Ishikawa (cell line): ENCODE measurements at regions not wholly inside any gene's neighbourhood (a gene's known extent, or its start where the extent isn't known, plus 50 kb on each side); places are given as distances from the start of the nearest gene placed in this dataset.
A peak's percentile ranks its signal among the peaks of the same experiment; 100 is the strongest.

Experiments
- CEBPB ChIP-seq: IDR thresholded peaks from 2 replicates; pipeline ENCODE4 v1.6.1; 2012
- CREB1 ChIP-seq: IDR thresholded peaks from 2 replicates; pipeline ENCODE4 v1.6.1; 2012; ENCODE audit warnings: low read depth
- EGR1 ChIP-seq: IDR thresholded peaks from 2 replicates; pipeline ENCODE4 v1.6.1; 2012
- EP300 ChIP-seq: IDR thresholded peaks from 2 replicates; pipeline ENCODE4 v1.6.1; 2012; ENCODE audit warnings: borderline replicate concordance
- FOXM1 ChIP-seq: IDR thresholded peaks from 2 replicates; pipeline ENCODE4 v1.6.1; 2012; ENCODE audit warnings: low read depth, borderline replicate concordance
- NFIC ChIP-seq: IDR thresholded peaks from 2 replicates; pipeline ENCODE4 v1.6.1; 2012
- RAD21 ChIP-seq: IDR thresholded peaks from 2 replicates; pipeline ENCODE4 v1.6.1; 2012; ENCODE audit warnings: low read depth
- TAF1 ChIP-seq: IDR thresholded peaks from 2 replicates; pipeline ENCODE4 v1.6.1; 2012; ENCODE audit warnings: low read depth, mild to moderate bottlenecking
- TCF12 ChIP-seq: IDR thresholded peaks from 2 replicates; pipeline ENCODE4 v1.6.1; 2012; ENCODE audit warnings: low read depth
- TEAD4 ChIP-seq: IDR thresholded peaks from 2 replicates; pipeline ENCODE4 v1.6.1; 2012
- YY1 ChIP-seq: IDR thresholded peaks from 2 replicates; pipeline ENCODE4 v1.6.1; 2012; ENCODE audit warnings: low read depth
- ZBTB7A ChIP-seq: IDR thresholded peaks from 2 replicates; pipeline ENCODE4 v1.6.1; 2012; ENCODE audit warnings: low read depth
- TF ChIP-seq, protein P1 (sequence below): IDR thresholded peaks from 2 replicates; pipeline ENCODE4 v1.6.1; 2012
- TF ChIP-seq, protein P2 (sequence below): IDR thresholded peaks from 2 replicates; pipeline ENCODE4 v1.6.1; 2012
- TF ChIP-seq, protein P3 (sequence below): IDR thresholded peaks from 2 replicates; pipeline ENCODE4 v1.6.1; 2012; ENCODE audit warnings: low read depth, mild to moderate bottlenecking

DNA sequence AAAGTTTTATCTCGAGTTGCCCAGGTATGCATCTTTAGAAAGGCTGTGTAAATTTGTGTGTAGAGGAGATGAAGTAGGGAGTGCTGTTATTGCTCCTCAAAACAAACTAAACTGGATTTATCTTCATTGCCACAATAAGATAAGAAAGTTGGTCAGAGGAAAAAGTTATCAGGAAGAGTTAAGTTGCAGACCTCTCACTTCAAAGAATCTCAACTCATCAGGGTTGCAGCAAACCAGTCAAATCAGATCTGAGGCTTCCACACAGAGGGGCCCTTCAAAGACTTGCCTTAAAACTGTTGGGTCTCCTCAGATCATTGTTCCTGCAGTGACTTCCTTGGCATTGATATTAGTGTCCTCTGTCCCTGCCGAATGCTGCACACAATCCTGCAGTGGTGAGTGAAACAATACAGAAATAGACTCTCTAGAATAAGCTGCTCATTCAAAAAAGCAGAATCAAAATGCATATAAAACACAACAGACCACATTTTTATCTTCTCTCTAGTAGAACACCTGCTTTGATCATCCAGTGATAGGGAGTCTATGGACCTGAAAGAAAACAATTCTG lies 191.2 kb upstream of the CBLB start:
- TF ChIP-seq EP300: no peak
- TF ChIP-seq YY1: no peak
- no peak for TF ChIP-seq CEBPB
- TF ChIP-seq, protein P1, sequence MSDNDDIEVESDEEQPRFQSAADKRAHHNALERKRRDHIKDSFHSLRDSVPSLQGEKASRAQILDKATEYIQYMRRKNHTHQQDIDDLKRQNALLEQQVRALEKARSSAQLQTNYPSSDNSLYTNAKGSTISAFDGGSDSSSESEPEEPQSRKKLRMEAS: no peak
- TF ChIP-seq, protein P2, sequence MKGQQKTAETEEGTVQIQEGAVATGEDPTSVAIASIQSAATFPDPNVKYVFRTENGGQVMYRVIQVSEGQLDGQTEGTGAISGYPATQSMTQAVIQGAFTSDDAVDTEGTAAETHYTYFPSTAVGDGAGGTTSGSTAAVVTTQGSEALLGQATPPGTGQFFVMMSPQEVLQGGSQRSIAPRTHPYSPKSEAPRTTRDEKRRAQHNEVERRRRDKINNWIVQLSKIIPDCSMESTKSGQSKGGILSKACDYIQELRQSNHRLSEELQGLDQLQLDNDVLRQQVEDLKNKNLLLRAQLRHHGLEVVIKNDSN: no peak
- TF ChIP-seq TCF12: no peak
- no peak for TF ChIP-seq RAD21
- no peak for TF ChIP-seq EGR1
- TF ChIP-seq FOXM1: no peak
- no peak for TF ChIP-seq NFIC
- TF ChIP-seq CREB1: no peak

DNA sequence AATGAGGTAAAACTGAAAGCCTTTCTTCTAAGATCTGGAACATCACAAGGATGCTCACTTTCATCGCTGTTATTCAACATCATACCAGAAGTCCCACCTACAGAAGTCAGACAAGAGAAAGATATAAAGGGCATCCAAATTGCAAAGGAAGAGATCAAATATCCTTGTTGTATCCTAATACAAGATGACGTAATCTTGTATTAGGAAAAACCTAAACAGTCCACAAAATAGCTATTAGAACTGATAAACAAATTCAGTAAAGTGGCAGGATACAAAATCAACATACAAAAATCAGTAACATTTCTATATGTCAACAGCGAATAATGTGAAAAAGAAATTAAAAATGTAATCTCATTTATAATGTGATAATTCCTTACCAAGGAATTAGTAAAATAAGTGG lies 195.1 kb upstream of the CBLB start:
- no peak for TF ChIP-seq CEBPB
- no peak for TF ChIP-seq ZBTB7A
- no peak for TF ChIP-seq TAF1
- no peak for TF ChIP-seq YY1
- TF ChIP-seq EGR1: no peak
- no peak for TF ChIP-seq RAD21
- TF ChIP-seq NFIC: no peak
- TF ChIP-seq TEAD4: no peak

DNA sequence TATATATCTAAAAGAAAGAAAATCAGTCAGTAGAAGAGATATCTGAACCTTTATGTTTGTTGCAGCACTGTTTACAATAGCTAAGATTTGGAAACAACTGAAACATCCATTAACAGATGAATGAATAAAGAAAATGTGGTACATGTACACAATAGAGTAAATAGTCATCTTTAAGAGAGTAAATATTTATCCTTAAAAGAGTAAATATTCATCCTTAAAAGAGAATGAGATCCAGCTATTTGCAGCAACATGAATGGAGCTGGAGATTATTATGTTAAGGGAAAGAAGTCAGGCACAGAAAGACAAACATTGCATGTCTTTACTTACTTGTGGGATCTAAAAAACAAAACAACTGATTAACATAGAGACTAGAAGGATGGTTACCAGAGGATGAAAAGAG lies 197.0 kb upstream of the CBLB start:
- TF ChIP-seq EP300: no peak
- no peak for TF ChIP-seq ZBTB7A
- TF ChIP-seq, protein P1: no peak
- TF ChIP-seq TEAD4: no peak
- no peak for TF ChIP-seq CEBPB
- no peak for TF ChIP-seq CREB1
- TF ChIP-seq, protein P2: no peak
- TF ChIP-seq NFIC: no peak
- TF ChIP-seq TAF1: no peak
- no peak for TF ChIP-seq YY1

DNA sequence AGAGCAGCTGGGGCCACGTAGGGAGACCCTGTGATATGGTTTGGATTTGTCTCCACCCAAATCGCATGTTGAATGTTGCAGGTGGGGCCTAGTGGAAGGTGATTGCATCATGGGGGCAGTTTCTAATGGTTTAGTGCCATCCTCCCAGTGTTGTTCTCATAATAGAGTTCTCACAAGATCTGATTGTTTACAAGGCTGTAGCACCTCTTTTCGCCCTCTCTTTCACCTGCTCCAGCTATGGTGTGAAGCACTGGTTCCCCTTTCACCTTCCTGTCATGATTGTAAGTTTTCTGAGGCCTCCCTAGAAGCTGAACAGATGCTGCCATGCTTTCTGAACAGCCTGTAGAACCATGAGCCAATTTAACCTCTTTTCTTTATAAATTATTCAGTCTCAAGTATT lies 198.9 kb upstream of the CBLB start:
- TF ChIP-seq EP300 (no peak), TEAD4 (no peak), YY1 (no peak), CEBPB (no peak), TCF12 (no peak), TAF1 (no peak), EGR1 (no peak)
- TF ChIP-seq, protein P1: no peak
- TF ChIP-seq, protein P3, sequence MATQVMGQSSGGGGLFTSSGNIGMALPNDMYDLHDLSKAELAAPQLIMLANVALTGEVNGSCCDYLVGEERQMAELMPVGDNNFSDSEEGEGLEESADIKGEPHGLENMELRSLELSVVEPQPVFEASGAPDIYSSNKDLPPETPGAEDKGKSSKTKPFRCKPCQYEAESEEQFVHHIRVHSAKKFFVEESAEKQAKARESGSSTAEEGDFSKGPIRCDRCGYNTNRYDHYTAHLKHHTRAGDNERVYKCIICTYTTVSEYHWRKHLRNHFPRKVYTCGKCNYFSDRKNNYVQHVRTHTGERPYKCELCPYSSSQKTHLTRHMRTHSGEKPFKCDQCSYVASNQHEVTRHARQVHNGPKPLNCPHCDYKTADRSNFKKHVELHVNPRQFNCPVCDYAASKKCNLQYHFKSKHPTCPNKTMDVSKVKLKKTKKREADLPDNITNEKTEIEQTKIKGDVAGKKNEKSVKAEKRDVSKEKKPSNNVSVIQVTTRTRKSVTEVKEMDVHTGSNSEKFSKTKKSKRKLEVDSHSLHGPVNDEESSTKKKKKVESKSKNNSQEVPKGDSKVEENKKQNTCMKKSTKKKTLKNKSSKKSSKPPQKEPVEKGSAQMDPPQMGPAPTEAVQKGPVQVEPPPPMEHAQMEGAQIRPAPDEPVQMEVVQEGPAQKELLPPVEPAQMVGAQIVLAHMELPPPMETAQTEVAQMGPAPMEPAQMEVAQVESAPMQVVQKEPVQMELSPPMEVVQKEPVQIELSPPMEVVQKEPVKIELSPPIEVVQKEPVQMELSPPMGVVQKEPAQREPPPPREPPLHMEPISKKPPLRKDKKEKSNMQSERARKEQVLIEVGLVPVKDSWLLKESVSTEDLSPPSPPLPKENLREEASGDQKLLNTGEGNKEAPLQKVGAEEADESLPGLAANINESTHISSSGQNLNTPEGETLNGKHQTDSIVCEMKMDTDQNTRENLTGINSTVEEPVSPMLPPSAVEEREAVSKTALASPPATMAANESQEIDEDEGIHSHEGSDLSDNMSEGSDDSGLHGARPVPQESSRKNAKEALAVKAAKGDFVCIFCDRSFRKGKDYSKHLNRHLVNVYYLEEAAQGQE: no peak
- TF ChIP-seq, protein P2: no peak

DNA sequence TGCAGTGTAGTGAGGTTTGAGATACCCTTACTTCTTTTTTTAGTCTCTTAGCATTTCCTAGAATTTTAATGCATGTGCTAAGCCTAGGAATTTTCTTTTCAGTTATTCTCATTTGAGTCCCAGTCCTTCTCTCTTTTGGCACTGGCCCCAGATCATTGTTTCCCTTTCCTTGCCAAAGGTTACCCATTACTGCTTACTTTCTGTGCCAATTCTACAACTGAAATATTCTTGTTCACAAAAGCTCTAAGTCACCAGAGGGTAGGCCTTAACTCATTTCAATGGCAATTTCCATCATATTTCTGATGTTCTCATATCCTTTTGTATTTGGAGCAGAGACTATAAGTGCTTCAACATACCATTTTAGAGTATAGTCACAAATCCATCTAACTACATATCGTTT lies 199.6 kb upstream of the CBLB start:
- TF ChIP-seq CREB1 (no peak), EGR1 (no peak), NFIC (peak; percentile 26)

DNA sequence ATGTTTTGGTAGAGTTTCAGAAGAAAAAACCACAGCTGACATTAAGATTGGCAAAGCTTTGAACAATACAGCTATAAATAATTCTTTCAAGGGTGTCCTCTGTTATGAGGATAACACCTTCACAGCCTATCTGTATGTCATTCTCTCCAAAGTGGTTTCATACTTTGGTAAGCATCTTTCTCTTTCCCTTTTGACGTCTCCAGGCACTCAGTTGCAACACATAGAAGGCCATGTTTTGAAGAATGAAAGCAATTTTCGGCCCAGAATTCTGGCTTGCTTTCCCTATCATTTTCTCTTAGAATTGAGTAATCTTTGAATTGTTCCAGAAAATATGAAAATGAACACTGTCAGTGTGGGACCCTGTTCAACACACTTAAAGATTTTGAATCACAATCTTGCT lies 200.0 kb upstream of the CBLB start:
- TF ChIP-seq CEBPB: no peak
- no peak for TF ChIP-seq TEAD4
- TF ChIP-seq, protein P1: no peak
- no peak for TF ChIP-seq TAF1
- TF ChIP-seq RAD21: no peak
- TF ChIP-seq, protein P2: no peak
- no peak for TF ChIP-seq EP300
- TF ChIP-seq YY1: no peak
- TF ChIP-seq FOXM1: no peak

DNA sequence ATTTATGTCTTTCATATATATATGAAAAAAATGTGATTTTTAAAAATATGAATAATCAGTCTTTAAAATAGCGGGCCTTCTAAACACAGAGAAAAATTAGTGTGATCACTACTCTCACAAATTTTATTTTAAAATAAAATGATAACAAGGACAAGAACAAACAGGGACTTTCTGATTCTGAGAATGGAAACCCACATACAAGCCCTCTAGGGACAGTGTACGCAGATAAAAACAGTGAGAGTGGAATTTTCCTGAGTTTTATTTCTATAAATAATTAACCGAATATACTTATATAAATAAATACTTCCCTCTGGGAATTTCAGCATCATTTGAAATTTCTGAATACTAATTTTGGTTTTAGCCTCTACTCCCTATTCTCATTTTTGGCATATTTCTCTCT lies 201.4 kb upstream of the CBLB start:
- no peak for TF ChIP-seq EP300
- TF ChIP-seq CREB1: no peak
- no peak for TF ChIP-seq ZBTB7A
- TF ChIP-seq TAF1: no peak
- TF ChIP-seq RAD21: no peak
